WTC11 (cell line): ENCODE measurements at regions not wholly inside any gene's neighbourhood (a gene's known extent, or its start where the extent isn't known, plus 50 kb on each side); places are given as distances from the start of the nearest gene placed in this dataset.

Experiments used
- ATAC-seq: fragments of 200-7000 bp; cut with Tn5 transposase; 2 replicates; pipeline ENCODE4 v1.10.0; 2021; ENCODE audit warnings: mild to moderate bottlenecking, moderate library complexity
- CTCF ChIA-PET: fragments of 300-600 bp; sonication (Branson Sonifier 250); formaldehyde crosslinking; loops from one replicate; lab custom pipeline; 2021; ENCODE audit warnings: antibody characterized with exemption; lab: Charles Lee
- POLR2A ChIA-PET: fragments of 350-600 bp; sonication (Branson Sonifier 250); formaldehyde crosslinking; loops from one replicate; lab custom pipeline; 2021; ENCODE audit warnings: antibody characterized with exemption; lab: Charles Lee
- DNase-seq: peaks from one replicate; pipeline ENCODE4 v3.0.0; 2021; ENCODE audit warnings: low spot score
- H3K27ac Mint-ChIP-seq: 2 replicates; pipeline ENCODE4 v1.8.0; 2021; ENCODE audit warnings: mixed read lengths
- H3K27me3 Mint-ChIP-seq: 2 replicates; pipeline ENCODE4 v1.8.0; 2021; ENCODE audit warnings: low read depth, mild to moderate bottlenecking, moderate library complexity, mixed read lengths
- H3K36me3 Mint-ChIP-seq: 2 replicates; pipeline ENCODE4 v1.8.0; 2021; ENCODE audit warnings: mixed read lengths
- H3K4me1 Mint-ChIP-seq: 2 replicates; pipeline ENCODE4 v1.8.0; 2022; ENCODE audit warnings: mixed read lengths
- H3K4me3 Mint-ChIP-seq: 2 replicates; pipeline ENCODE4 v1.8.0; 2021; ENCODE audit warnings: mild to moderate bottlenecking, moderate library complexity, mixed read lengths
- H3K9me3 Mint-ChIP-seq: 2 replicates; pipeline ENCODE4 v1.8.0; 2021; ENCODE audit warnings: mixed read lengths
- ATF1 ChIP-seq: sonication (generic); formaldehyde crosslinking; IDR thresholded peaks from 2 replicates; pipeline ENCODE4 v1.8.1; 2023; ENCODE audit warnings: mild to moderate bottlenecking, moderate library complexity, missing genetic modification reagents
- CBFB ChIP-seq: sonication (generic); formaldehyde crosslinking; IDR thresholded peaks from 2 replicates; pipeline ENCODE4 v1.8.1; 2022; ENCODE audit warnings: mild to moderate bottlenecking, low read depth, missing genetic modification reagents
- CDX4 ChIP-seq: fragments of 250-450 bp; sonication (Bioruptor Pico); IDR thresholded peaks from 2 replicates; pipeline ENCODE4 v1.9.0; 2021; ENCODE audit warnings: moderate library complexity, mild to moderate bottlenecking, inconsistent platforms, borderline replicate concordance
- ETV6 ChIP-seq: sonication (generic); formaldehyde crosslinking; IDR thresholded peaks from 2 replicates; pipeline ENCODE4 v1.8.1; 2022; ENCODE audit warnings: mild to moderate bottlenecking, missing genetic modification reagents
- FOXK1 ChIP-seq: sonication (generic); formaldehyde crosslinking; IDR thresholded peaks from 2 replicates; pipeline ENCODE4 v1.8.0; 2022; ENCODE audit warnings: mild to moderate bottlenecking, moderate library complexity, missing genetic modification reagents
- FOXP4 ChIP-seq: sonication (generic); formaldehyde crosslinking; IDR thresholded peaks from 2 replicates; pipeline ENCODE4 v1.8.0; 2022; ENCODE audit warnings: mild to moderate bottlenecking, missing genetic modification reagents
- GRHL2 ChIP-seq: fragments of 250-450 bp; sonication (Bioruptor Pico); IDR thresholded peaks from 2 replicates; pipeline ENCODE4 v1.8.0; 2022; ENCODE audit warnings: mild to moderate bottlenecking, moderate library complexity; ENCODE audit not compliant: insufficient replicate concordance, severe bottlenecking
- IRF2 ChIP-seq: sonication (generic); formaldehyde crosslinking; IDR thresholded peaks from 2 replicates; pipeline ENCODE4 v1.8.0; 2022; ENCODE audit warnings: low read depth, missing genetic modification reagents, borderline replicate concordance
- KAT7 ChIP-seq: sonication (generic); formaldehyde crosslinking; IDR thresholded peaks from 2 replicates; pipeline ENCODE4 v1.8.1; 2023; ENCODE audit warnings: missing genetic modification reagents, mild to moderate bottlenecking, borderline replicate concordance
- MXD4 ChIP-seq: fragments of 250-450 bp; sonication (Bioruptor Pico); IDR thresholded peaks from 2 replicates; pipeline ENCODE4 v1.8.0; 2021; ENCODE audit warnings: mild to moderate bottlenecking, moderate library complexity, borderline replicate concordance
- NFYB ChIP-seq: sonication (generic); formaldehyde crosslinking; conservative IDR thresholded peaks from 2 replicates; pipeline ENCODE4 v1.8.0; 2022; ENCODE audit warnings: low read depth, missing genetic modification reagents
- PREB ChIP-seq: sonication (generic); formaldehyde crosslinking; IDR thresholded peaks from 2 replicates; pipeline ENCODE4 v1.8.1; 2022; ENCODE audit warnings: mild to moderate bottlenecking, missing genetic modification reagents, moderate library complexity, borderline replicate concordance
- STAT6 ChIP-seq: sonication (generic); formaldehyde crosslinking; conservative IDR thresholded peaks from 2 replicates; pipeline ENCODE4 v1.8.1; 2023; ENCODE audit warnings: mild to moderate bottlenecking, low read depth, missing genetic modification reagents, moderate library complexity
- TCF7 ChIP-seq: sonication (generic); formaldehyde crosslinking; IDR thresholded peaks from 2 replicates; pipeline ENCODE4 v1.8.0; 2022; ENCODE audit warnings: mild to moderate bottlenecking, low read depth, missing genetic modification reagents, moderate library complexity
- TEAD4 ChIP-seq: sonication (generic); formaldehyde crosslinking; IDR thresholded peaks from 2 replicates; pipeline ENCODE4 v1.8.0; 2022; ENCODE audit warnings: mild to moderate bottlenecking, missing genetic modification reagents
- ZBTB21 ChIP-seq: sonication (generic); formaldehyde crosslinking; IDR thresholded peaks from 2 replicates; pipeline ENCODE4 v1.8.1; 2023; ENCODE audit warnings: mild to moderate bottlenecking, missing genetic modification reagents, borderline replicate concordance
- ZBTB43 ChIP-seq: sonication (generic); formaldehyde crosslinking; IDR thresholded peaks from 2 replicates; pipeline ENCODE4 v1.8.1; 2023; ENCODE audit warnings: mild to moderate bottlenecking, missing genetic modification reagents

GRCh38 chr1:185645162-185645640 is 89.0 kb upstream of the HMCN1 start (continued):
- TF ChIP-seq FOXP4 (CRISPR knock-in tag) (no peak), ATF1 (CRISPR knock-in tag) (no peak), ZBTB21 (CRISPR knock-in tag) (no peak), ZBTB43 (CRISPR knock-in tag) (no peak)

GRCh38 chr1:185644531-185644930 is 89.7 kb upstream of the HMCN1 start:
- Mint-ChIP-seq H3K27ac (peak overlapping the region; percentile 96; the same call in 1 of the 2 replicates), H3K9me3 (peaks cover 61% of the 10 kb centered on the region), H3K4me1 (peaks cover 37% of the 10 kb centered on the region), H3K27me3 (peaks cover 11% of the 10 kb centered on the region), H3K4me3 (no peak overlapping the region), H3K36me3 (peaks cover 61% of the 10 kb centered on the region)
- CTCF ChIA-PET: interaction anchor here (2.3 kb wide), 1 partner anchor 85 kb away, joined by 9 read pairs; no protein-coding TSS in a partner anchor
- no peak for DNase-seq
- ATAC-seq: no peak
- TF ChIP-seq TCF7 (CRISPR knock-in tag) (no peak), CBFB (CRISPR knock-in tag) (no peak)
- POLR2A ChIA-PET: no interaction called here

- DNase-seq (no peak), ATAC-seq (no peak)
- H3K27me3 Mint-ChIP-seq: peaks cover 5% of the 10 kb centered on the region; the same call in 1 of the 2 replicates
- no peaks in the 10 kb centered on the region for H3K4me1 Mint-ChIP-seq
- H3K4me3 Mint-ChIP-seq: no peak overlapping the region
- no peak overlapping the region for H3K27ac Mint-ChIP-seq
- TF ChIP-seq KAT7 (CRISPR knock-in tag) (no peak), FOXK1 (no peak), PREB (CRISPR knock-in tag) (no peak), ETV6 (CRISPR knock-in tag) (no peak), CDX4 (CRISPR knock-in tag) (no peak), IRF2 (CRISPR knock-in tag) (no peak), MXD4 (CRISPR knock-in tag) (no peak), STAT6 (CRISPR knock-in tag) (no peak), TEAD4 (CRISPR knock-in tag) (no peak), ZBTB43 (CRISPR knock-in tag) (no peak), GRHL2 (CRISPR knock-in tag) (no peak), NFYB (CRISPR knock-in tag) (no peak)
- H3K36me3 Mint-ChIP-seq: peaks cover 50% of the 10 kb centered on the region
- ChIA-PET POLR2A (no interaction called here), CTCF (no interaction called here)
- H3K9me3 Mint-ChIP-seq: peaks cover 64% of the 10 kb centered on the region
Observed at GRCh38 chr1:185636848-185637247, 97.3 kb upstream of the HMCN1 start.
